Hypothalamus (tissue), 51 donors: ENCODE measurements at regions not wholly inside any gene's neighbourhood (a gene's known extent, or its start where the extent isn't known, plus 50 kb on each side); places are given as distances from the start of the nearest gene placed in this dataset.
A peak's percentile ranks its signal among the peaks of the same experiment; 100 is the strongest.
"Not testable (repeated sequence)": the region's sequence is repeated elsewhere in the genome, so short reads cannot be mapped to it uniquely, and the experiment has no call there.

Source experiments
- DNase-seq, 51 donors: peaks; one replicate each; lab custom pipeline; 2025; lab: John Stamatoyannopoulos, UW

GRCh38 chr4:62591756-62592155, 1391.6 kb downstream of the ADGRL3 start:
- DNase-seq, result no peak

- DNase-seq, result no peak
These were observed 1388.5 kb downstream of the ADGRL3 start for GRCh38 chr4:62588671-62589070.

- no peak for DNase-seq
These were observed 1371.4 kb downstream of the ADGRL3 start for GRCh38 chr4:62571494-62571893.

- no peak for DNase-seq
These were observed 1360.7 kb downstream of the ADGRL3 start for GRCh38 chr4:62560858-62561257.

- peak in 1 of 51 donors; percentile 3 for DNase-seq
These were observed 1350.0 kb downstream of the ADGRL3 start for GRCh38 chr4:62550121-62550520.

GRCh38 chr4:62549601-62550000, 1349.5 kb downstream of the ADGRL3 start:
- no peak for DNase-seq

GRCh38 chr4:62548765-62549164, 1348.6 kb downstream of the ADGRL3 start:
- no peak for DNase-seq

- DNase-seq, result no peak
These were observed 1348.0 kb downstream of the ADGRL3 start for GRCh38 chr4:62548108-62548524.

- DNase-seq, result no peak
These were observed 1344.3 kb downstream of the ADGRL3 start for GRCh38 chr4:62544428-62544827.

GRCh38 chr4:62543002-62543401, 1342.9 kb downstream of the ADGRL3 start:
- no peak for DNase-seq

- DNase-seq, result no peak
These were observed 1333.4 kb downstream of the ADGRL3 start for GRCh38 chr4:62533573-62533972.

- no peak for DNase-seq
These were observed 1331.6 kb downstream of the ADGRL3 start for GRCh38 chr4:62531731-62532130.

GRCh38 chr4:62531264-62531663, 1331.1 kb downstream of the ADGRL3 start:
- DNase-seq, result no peak

- no peak for DNase-seq
These were observed 1328.7 kb downstream of the ADGRL3 start for GRCh38 chr4:62528874-62529273.

GRCh38 chr4:62526671-62527070, 1326.5 kb downstream of the ADGRL3 start:
- DNase-seq, result no peak

- no peak for DNase-seq
These were observed 1323.1 kb downstream of the ADGRL3 start for GRCh38 chr4:62523256-62523655.

GRCh38 chr4:62522273-62522672, 1322.1 kb downstream of the ADGRL3 start:
- no peak for DNase-seq

GRCh38 chr4:62517716-62518115, 1317.6 kb downstream of the ADGRL3 start:
- no peak for DNase-seq

- no peak for DNase-seq
These were observed 1313.2 kb downstream of the ADGRL3 start for GRCh38 chr4:62513306-62513705.

GRCh38 chr4:62512271-62512670, 1312.1 kb downstream of the ADGRL3 start:
- no peak for DNase-seq

- DNase-seq, result no peak
These were observed 1310.1 kb downstream of the ADGRL3 start for GRCh38 chr4:62510228-62510627.

- DNase-seq, result no peak
These were observed 1300.2 kb downstream of the ADGRL3 start for GRCh38 chr4:62500296-62500695.

- no peak for DNase-seq
These were observed 1294.9 kb downstream of the ADGRL3 start for GRCh38 chr4:62495032-62495431.

- not testable (repeated sequence) for DNase-seq
These were observed 1291.6 kb downstream of the ADGRL3 start for GRCh38 chr4:62491756-62492155.
